Activated CD4-positive, alpha-beta T cell treated with anti-CD3 and anti-CD28 coated beads, Interleukin-2, amount 10 ng/mL, durations not matched to agents 24 days and 14 days (primary cell): ENCODE measurements at regions not wholly inside any gene's neighbourhood (a gene's known extent, or its start where the extent isn't known, plus 50 kb on each side); places are given as distances from the start of the nearest gene placed in this dataset.

ENCODE experiments used
- DNase-seq: peaks from one replicate; pipeline ENCODE4 v3.0.0; 2022
- H3K27ac Mint-ChIP-seq: one replicate; pipeline ENCODE4 v1.8.0; 2022; ENCODE audit warnings: mild to moderate bottlenecking, mixed read lengths
- H3K27me3 Mint-ChIP-seq: one replicate; pipeline ENCODE4 v1.8.0; 2022; ENCODE audit warnings: mixed read lengths
- H3K36me3 Mint-ChIP-seq: one replicate; pipeline ENCODE4 v1.8.0; 2022; ENCODE audit warnings: low read depth, mild to moderate bottlenecking, mixed read lengths
- H3K4me1 Mint-ChIP-seq: one replicate; pipeline ENCODE4 v1.8.0; 2021; ENCODE audit warnings: mixed read lengths
- H3K4me3 Mint-ChIP-seq: one replicate; pipeline ENCODE4 v1.8.0; 2022; ENCODE audit warnings: mild to moderate bottlenecking, moderate library complexity, mixed read lengths
- H3K9me3 Mint-ChIP-seq: one replicate; pipeline ENCODE4 v1.8.0; 2021; ENCODE audit warnings: mixed read lengths
- intact Hi-C: fragments of 100-400 bp; cut with micrococcal nuclease; formaldehyde crosslinking; loops from one replicate; pipeline ENCODE4 v1.15.1; 2023

DNA sequence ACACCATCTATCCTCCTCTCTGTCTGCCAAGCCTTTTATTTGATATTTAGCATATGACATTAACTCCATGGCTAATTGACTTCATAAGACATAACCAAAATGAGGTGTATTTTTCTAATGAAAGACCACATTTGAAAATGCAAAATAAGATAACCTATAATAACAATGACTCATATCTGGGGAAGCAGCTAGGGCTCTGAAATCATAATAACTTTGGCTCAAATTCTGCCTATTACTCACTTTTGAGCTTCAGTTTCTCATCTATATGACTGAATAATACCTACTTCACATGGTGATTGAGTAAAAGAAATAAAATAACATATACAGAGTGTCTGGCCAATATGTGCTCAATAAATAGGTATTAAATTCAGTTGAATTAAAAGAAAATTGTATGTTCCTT lies 1419.8 kb upstream of the TENM4 start:
- H3K4me1 Mint-ChIP-seq = no peaks in the 10 kb centered on the region
- no peak overlapping the region for H3K4me3 Mint-ChIP-seq
- no peaks in the 10 kb centered on the region for H3K27me3 Mint-ChIP-seq
- H3K9me3 Mint-ChIP-seq = no peaks in the 10 kb centered on the region
- intact Hi-C loops = no loop called here
- H3K36me3 Mint-ChIP-seq = no peaks in the 10 kb centered on the region
- DNase-seq = no peak
- no peak overlapping the region for H3K27ac Mint-ChIP-seq

DNA sequence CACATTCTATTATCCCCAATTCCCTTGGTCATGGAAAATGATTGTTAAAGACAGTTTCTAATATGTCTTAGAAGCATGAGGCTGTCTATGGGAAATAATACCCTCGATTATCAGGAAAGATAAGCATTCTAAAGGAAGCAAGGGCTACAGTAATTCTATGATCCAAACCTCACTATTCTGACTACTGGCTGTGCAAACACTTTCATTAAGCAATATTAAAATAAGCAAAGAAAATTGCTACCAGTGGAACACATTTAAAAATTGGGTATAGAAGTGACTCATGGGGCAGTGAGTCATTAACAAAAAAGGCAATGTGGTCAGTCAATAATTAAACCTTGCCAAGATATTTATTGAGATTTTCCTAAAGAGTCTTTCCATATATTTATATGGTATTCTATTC lies 1415.2 kb upstream of the TENM4 start:
- H3K36me3 Mint-ChIP-seq = no peaks in the 10 kb centered on the region
- H3K27ac Mint-ChIP-seq = no peak overlapping the region
- H3K4me3 Mint-ChIP-seq = no peak overlapping the region
- no peak for DNase-seq
- H3K4me1 Mint-ChIP-seq = no peaks in the 10 kb centered on the region
- H3K9me3 Mint-ChIP-seq = no peaks in the 10 kb centered on the region
- no peaks in the 10 kb centered on the region for H3K27me3 Mint-ChIP-seq
- intact Hi-C loops = no loop called here

DNA sequence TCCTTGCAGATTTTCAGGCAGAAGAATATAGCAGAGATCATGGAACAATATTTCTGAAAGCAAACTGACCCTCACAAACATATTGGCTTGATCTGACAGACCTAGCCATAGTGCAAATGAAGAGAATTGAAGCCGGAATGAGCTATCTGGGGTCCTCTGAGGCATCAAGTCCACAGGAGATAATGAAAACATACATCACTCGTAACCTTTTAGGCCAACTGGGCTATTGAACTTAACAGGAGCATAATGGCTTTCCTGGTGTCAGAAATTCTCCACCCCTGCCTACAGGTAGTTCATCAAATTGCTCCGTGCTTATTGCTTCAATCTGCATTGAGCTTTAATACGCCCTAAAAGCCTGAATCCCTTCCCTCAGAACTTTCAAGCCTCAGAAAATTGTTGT lies 1414.6 kb upstream of the TENM4 start:
- Mint-ChIP-seq H3K9me3 (no peaks in the 10 kb centered on the region), H3K4me1 (no peaks in the 10 kb centered on the region), H3K27me3 (no peaks in the 10 kb centered on the region), H3K36me3 (no peaks in the 10 kb centered on the region), H3K27ac (no peak overlapping the region), H3K4me3 (no peak overlapping the region)
- intact Hi-C loops = no loop called here
- DNase-seq = no peak

DNA sequence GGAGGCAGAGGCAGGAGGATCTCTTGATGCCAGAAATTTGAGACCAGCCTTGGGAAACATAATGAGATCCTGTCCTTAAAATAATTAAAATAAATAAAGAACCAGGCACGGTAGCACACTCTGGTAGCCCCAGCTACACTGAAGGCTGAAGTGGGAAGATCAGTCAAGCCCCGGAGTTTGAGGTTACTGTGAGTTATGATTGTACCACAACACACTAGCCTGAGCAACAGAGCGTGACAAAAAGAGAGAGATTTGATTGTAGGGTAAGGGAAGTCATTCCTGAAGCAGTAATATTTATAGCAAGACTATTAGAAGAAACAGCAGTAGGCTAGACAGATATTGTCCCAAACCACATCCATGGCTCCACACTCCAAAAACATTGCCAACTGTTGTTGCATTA lies 1408.4 kb upstream of the TENM4 start:
- intact Hi-C loops = no loop called here
- H3K36me3 Mint-ChIP-seq = no peaks in the 10 kb centered on the region
- no peak overlapping the region for H3K4me3 Mint-ChIP-seq
- no peak for DNase-seq
- peaks cover 10% of the 10 kb centered on the region for H3K9me3 Mint-ChIP-seq
- no peaks in the 10 kb centered on the region for H3K27me3 Mint-ChIP-seq
- no peaks in the 10 kb centered on the region for H3K4me1 Mint-ChIP-seq
- H3K27ac Mint-ChIP-seq = no peak overlapping the region

DNA sequence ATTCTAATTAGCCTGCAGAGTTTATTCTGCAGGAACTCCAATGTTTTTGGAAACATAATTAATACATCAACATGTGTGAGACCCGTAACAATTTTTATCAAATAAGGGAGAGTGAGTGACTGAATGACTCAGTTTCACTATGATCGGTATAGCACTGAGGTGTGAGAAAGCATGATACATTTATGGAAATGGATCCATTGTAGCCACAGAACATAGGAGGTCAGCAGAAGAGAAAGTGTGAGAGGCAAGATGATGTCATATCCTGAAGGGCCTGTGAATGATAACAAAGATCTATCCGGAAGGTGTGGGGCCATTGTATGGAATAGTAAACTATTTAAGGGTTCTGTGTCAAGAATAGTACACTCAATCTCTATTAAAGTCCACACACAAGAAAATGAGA lies 1406.1 kb upstream of the TENM4 start:
- Mint-ChIP-seq H3K9me3 (peaks cover 10% of the 10 kb centered on the region), H3K27me3 (no peaks in the 10 kb centered on the region), H3K4me3 (no peak overlapping the region), H3K27ac (no peak overlapping the region), H3K4me1 (no peaks in the 10 kb centered on the region), H3K36me3 (no peaks in the 10 kb centered on the region)
- intact Hi-C loops = no loop called here
- DNase-seq = no peak

DNA sequence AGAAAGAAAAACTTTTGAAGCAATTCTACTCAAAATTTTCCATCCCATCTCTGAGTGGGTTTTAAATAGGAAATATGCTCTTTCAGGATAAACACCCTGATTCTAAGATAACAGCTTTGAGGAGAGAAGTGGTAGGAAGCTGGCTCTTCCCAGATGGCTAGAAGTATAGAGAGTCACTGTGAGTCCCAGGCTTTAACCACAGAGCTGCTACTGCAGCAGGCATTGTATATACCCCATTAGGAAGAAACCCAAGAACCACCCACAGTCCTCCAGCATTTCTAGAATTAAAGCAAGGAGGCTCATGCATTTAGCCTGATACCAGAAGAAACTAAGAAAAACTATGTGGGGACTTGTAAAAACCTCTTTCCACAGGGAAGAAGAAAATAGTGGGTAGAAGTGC lies 1405.6 kb upstream of the TENM4 start:
- H3K9me3 Mint-ChIP-seq = peaks cover 12% of the 10 kb centered on the region
- no peaks in the 10 kb centered on the region for H3K36me3 Mint-ChIP-seq
- H3K4me3 Mint-ChIP-seq = no peak overlapping the region
- H3K4me1 Mint-ChIP-seq = no peaks in the 10 kb centered on the region
- intact Hi-C loops = no loop called here
- no peak overlapping the region for H3K27ac Mint-ChIP-seq
- no peak for DNase-seq
- H3K27me3 Mint-ChIP-seq = no peaks in the 10 kb centered on the region

DNA sequence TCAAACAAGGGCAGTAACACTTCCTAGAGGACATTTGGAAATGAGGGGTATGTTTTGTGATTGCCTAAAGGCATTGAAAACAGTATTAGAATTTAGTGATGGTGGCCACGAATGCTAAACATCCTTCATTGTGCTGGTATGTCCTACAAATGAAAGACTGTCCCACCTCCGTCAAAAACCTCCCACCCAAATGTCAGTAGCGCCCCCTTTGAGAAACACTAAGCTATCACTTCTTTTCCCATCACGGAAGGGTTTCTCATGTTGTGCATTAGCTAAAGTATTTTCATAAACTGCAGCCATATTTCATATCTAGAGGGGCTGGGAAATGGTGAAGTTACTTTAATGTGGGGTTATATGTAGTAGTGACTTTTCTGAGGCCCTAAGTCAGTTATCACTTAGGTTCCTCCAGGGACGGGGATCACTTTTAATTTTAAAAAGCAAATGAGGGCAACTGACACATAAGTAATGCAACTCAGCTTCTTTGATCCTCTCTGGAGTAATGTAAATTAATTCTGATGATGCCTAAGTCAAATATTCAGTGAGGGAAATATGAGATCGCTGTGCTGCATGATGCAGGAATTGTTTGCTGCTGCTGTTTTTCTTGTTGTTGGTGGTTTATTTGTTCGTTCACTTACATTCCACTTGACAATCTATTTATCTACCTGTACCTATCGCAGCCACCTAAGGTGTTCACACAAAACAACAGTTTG lies 1403.4 kb upstream of the TENM4 start:
- intact Hi-C loops = no loop called here
- H3K9me3 Mint-ChIP-seq = peaks cover 13% of the 10 kb centered on the region

DNA sequence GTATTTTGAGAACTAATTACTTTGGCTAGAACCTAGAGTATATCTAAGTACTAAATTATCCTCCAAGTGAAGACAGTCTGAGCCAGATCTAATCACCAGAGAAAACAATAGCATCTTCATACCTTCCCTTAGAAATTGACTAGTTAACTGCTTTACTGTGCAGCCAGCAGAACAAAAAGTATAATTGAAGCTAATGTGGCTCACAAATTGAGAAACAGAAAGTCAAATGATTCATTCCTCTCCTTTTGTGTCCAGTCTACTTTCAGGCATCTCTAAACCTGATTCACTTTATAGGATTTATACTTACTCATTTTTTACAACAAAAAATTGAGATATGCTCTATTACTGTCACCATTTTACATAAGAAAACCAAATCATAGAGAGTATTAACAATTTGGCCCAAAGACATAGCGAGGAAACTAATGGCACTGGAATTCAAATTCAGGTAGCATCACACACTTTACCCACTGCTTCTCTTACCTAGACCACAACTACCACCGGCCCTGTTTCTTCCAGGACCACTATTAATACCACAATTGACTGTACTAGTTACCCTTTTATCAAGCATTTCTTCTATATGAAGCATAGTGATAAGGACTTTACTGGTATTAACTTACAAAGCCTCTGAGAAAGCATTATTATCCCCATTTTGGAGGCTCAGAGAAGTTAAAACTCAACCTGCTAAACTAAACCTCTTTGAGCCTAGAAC lies 1402.6 kb upstream of the TENM4 start:
- no peaks in the 10 kb centered on the region for H3K4me1 Mint-ChIP-seq
- DNase-seq = no peak
- no peak overlapping the region for H3K27ac Mint-ChIP-seq
- intact Hi-C loops = no loop called here
- no peaks in the 10 kb centered on the region for H3K36me3 Mint-ChIP-seq
- H3K9me3 Mint-ChIP-seq = peaks cover 12% of the 10 kb centered on the region
- no peak overlapping the region for H3K4me3 Mint-ChIP-seq
- H3K27me3 Mint-ChIP-seq = no peaks in the 10 kb centered on the region

More for the DNA sequence above, 1403.4 kb upstream of the TENM4 start:
- DNase-seq = no peak
- Mint-ChIP-seq H3K4me1 (no peaks in the 10 kb centered on the region), H3K27ac (no peak overlapping the region), H3K4me3 (no peak overlapping the region), H3K27me3 (no peaks in the 10 kb centered on the region), H3K36me3 (no peaks in the 10 kb centered on the region)

DNA sequence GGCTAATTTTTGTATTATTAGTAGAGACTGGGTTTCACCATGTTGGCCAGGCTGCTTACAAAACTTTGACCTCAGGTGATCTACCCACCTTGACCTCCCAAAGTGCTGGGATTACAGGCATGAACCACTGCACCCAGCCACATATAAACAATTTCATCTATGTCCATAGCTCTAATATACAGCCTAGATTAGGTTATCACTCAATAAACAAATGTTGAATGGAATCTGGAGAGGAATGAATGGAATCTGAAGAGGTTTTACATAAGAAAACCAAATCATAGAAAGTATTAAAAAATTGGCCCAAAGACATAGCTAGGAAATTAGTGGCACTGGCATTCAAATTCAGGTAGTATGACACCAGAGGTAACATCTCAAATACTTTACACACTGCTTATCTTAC lies 1401.4 kb upstream of the TENM4 start:
- no peaks in the 10 kb centered on the region for H3K27me3 Mint-ChIP-seq
- intact Hi-C loops = no loop called here
- no peaks in the 10 kb centered on the region for H3K4me1 Mint-ChIP-seq
- H3K4me3 Mint-ChIP-seq = no peak overlapping the region
- H3K36me3 Mint-ChIP-seq = no peaks in the 10 kb centered on the region
- H3K9me3 Mint-ChIP-seq = peaks cover 9% of the 10 kb centered on the region
- no peak overlapping the region for H3K27ac Mint-ChIP-seq
- no peak for DNase-seq

DNA sequence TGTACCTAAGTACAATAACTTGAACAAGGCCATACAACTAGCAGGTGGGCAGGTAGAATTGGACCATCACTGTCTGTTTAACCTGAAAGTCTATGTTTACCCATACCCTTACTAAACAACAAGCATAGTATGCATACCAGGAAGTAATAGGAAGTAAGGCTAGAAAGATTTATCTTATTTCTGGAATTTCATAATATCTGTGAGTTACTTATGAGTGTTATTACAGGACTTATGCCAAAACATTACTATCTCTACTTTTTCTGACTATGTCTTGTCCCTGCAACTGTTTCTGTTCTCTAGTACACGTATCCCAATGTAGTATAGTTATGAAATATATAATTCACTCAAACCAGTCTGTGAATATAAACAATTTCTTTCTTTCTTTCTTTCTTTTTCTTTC lies 1400.8 kb upstream of the TENM4 start:
- Mint-ChIP-seq H3K27ac (no peak overlapping the region), H3K4me3 (no peak overlapping the region), H3K36me3 (no peaks in the 10 kb centered on the region), H3K27me3 (no peaks in the 10 kb centered on the region), H3K9me3 (peaks cover 9% of the 10 kb centered on the region), H3K4me1 (no peaks in the 10 kb centered on the region)
- DNase-seq = no peak
- intact Hi-C loops = no loop called here

DNA sequence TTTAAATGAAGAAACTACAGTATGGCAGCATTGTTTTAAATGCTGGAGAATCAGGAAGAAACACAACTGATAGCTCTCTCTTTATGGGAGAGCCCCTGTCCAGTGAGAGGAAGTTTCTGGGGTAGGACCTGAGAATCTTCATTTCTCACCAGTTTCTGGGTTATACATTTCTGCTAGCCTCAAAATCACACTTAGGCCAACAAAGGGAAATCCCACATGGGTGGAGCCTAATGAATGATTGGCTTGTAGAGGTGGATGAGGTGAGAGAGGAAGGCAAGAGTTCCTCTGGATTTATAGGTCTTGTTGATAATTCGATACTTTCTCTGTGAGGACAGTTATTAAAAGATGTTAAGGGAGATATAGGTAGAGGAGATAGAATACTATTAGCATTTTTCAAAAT lies 1397.3 kb upstream of the TENM4 start:
- H3K4me1 Mint-ChIP-seq = no peaks in the 10 kb centered on the region
- H3K27ac Mint-ChIP-seq = no peak overlapping the region
- H3K36me3 Mint-ChIP-seq = no peaks in the 10 kb centered on the region
- H3K4me3 Mint-ChIP-seq = no peak overlapping the region
- H3K27me3 Mint-ChIP-seq = no peaks in the 10 kb centered on the region
- intact Hi-C loops = no loop called here
- DNase-seq = no peak
- H3K9me3 Mint-ChIP-seq = peaks cover 3% of the 10 kb centered on the region

DNA sequence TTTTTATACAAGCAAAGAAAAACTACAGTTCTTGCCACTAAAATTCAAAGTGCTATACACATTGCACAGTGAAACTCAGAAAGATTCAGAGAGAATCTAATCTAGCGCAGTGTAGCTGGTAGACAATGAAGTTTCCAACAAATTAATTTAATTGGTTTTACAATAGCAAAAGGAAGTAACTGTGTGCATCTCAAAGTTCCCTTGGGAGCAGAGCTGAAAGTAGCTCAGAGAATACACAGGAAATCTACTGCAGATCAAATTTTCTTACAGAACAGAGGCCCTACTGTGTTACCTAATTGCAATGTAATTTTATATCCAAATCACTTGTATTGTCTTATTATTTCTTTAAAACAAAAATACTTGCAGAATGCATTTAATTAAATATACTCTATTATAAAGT lies 1396.2 kb upstream of the TENM4 start:
- Mint-ChIP-seq H3K27ac (no peak overlapping the region), H3K4me3 (no peak overlapping the region), H3K4me1 (no peaks in the 10 kb centered on the region), H3K27me3 (no peaks in the 10 kb centered on the region), H3K36me3 (no peaks in the 10 kb centered on the region), H3K9me3 (peaks cover 3% of the 10 kb centered on the region)
- intact Hi-C loops = no loop called here
- DNase-seq = no peak

DNA sequence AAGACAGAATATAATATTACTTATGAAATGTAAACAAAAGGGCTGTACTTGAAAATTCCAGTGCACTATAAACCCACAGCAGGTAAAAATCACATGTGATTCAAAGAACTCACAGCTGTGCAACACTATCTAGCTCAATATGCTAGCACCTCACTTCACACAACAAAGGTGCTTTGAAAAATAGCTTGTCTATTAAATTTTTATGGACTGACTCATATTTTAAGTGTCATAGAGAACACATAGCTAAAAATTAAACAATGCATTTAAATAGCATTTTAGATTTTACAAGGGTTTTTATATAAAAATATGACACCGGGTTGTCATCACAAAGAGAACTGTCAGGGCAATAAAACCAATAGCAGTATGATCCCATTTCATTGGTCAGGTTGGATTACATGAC lies 1390.5 kb upstream of the TENM4 start:
- Mint-ChIP-seq H3K4me3 (no peak overlapping the region), H3K36me3 (no peaks in the 10 kb centered on the region), H3K27ac (no peak overlapping the region), H3K27me3 (no peaks in the 10 kb centered on the region), H3K4me1 (no peaks in the 10 kb centered on the region), H3K9me3 (no peaks in the 10 kb centered on the region)
- DNase-seq = no peak
- intact Hi-C loops = no loop called here

DNA sequence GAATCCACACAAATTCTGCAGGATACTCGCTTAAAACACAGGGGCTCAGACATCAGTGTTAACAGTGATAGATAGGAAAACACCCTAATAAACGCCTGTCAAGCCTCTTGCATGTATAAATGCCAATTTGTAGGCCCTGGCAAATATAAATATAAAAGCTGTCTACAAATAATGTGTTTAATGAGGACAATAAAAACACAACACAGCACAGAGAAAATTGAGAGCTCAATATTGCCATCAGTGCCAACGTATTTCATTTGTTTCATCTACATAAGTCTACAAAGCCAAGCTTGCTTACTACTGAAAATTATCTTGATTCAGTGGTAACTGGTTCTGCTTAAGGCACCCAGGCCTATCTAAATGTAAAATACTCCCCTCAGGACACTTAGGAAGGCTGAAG lies 1387.0 kb upstream of the TENM4 start:
- intact Hi-C loops = no loop called here
- H3K4me1 Mint-ChIP-seq = no peaks in the 10 kb centered on the region
- H3K4me3 Mint-ChIP-seq = no peak overlapping the region
- no peak for DNase-seq
- H3K9me3 Mint-ChIP-seq = no peaks in the 10 kb centered on the region
- no peak overlapping the region for H3K27ac Mint-ChIP-seq
- H3K36me3 Mint-ChIP-seq = no peaks in the 10 kb centered on the region
- H3K27me3 Mint-ChIP-seq = no peaks in the 10 kb centered on the region

DNA sequence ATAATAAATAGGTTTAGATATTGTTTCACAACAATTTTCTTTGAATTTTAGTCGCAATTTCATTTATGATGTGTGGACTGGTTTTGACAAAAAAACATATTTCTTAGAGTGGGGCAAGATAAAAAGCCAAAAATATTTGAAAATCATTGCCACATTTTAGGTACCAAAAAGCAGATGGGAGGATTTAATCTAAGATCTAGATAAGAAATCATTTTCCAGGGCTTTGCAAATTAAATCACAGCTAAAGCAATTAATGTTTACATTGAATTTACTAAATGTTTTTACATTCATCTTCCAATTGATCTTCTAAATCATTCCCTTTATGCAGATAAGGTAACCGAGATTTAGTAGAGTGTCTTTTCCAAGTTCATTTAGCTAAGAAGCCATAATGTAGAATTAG lies 1386.0 kb upstream of the TENM4 start:
- H3K4me3 Mint-ChIP-seq = no peak overlapping the region
- no peaks in the 10 kb centered on the region for H3K9me3 Mint-ChIP-seq
- H3K27me3 Mint-ChIP-seq = no peaks in the 10 kb centered on the region
- H3K36me3 Mint-ChIP-seq = no peaks in the 10 kb centered on the region
- no peak overlapping the region for H3K27ac Mint-ChIP-seq
- H3K4me1 Mint-ChIP-seq = no peaks in the 10 kb centered on the region
- intact Hi-C loops = no loop called here
- no peak for DNase-seq
